COLO668 (cell line): ENCODE measurements at regions not wholly inside any gene's neighbourhood (a gene's known extent, or its start where the extent isn't known, plus 50 kb on each side); places are given as distances from the start of the nearest gene placed in this dataset.

Source experiments
- DNase-seq: peaks from one replicate; lab custom pipeline; 2025; ENCODE audit not compliant: unreplicated experiment; lab: John Stamatoyannopoulos, UW

- DNase-seq = no peak
Measured at GRCh38 chr12:125222876-125223275, 157.6 kb downstream of the AACS start.

- DNase-seq = no peak
Measured at GRCh38 chr12:125225641-125226040, 160.4 kb downstream of the AACS start.

- DNase-seq = peak; percentile 9
Measured at GRCh38 chr12:125228519-125229260, 163.5 kb downstream of the AACS start.

GRCh38 chr12:125229878-125230530 is 164.8 kb downstream of the AACS start:
- no peak for DNase-seq

GRCh38 chr12:125233319-125233718 is 168.1 kb downstream of the AACS start:
- DNase-seq = no peak

- no peak for DNase-seq
Measured at GRCh38 chr12:125239563-125239962, 174.3 kb downstream of the AACS start.

- no peak for DNase-seq
Measured at GRCh38 chr12:125240717-125241116, 175.5 kb downstream of the AACS start.

GRCh38 chr12:125243811-125244210 is 178.6 kb downstream of the AACS start:
- no peak for DNase-seq

GRCh38 chr12:125244338-125244737 is 179.1 kb downstream of the AACS start:
- DNase-seq = no peak

GRCh38 chr12:125245581-125246557 is 180.6 kb downstream of the AACS start:
- DNase-seq = no peak

- no peak for DNase-seq
Measured at GRCh38 chr12:125247477-125247876, 182.2 kb downstream of the AACS start.

GRCh38 chr12:125249066-125249824 is 184.0 kb downstream of the AACS start:
- no peak for DNase-seq

GRCh38 chr12:125249932-125250331 is 184.7 kb downstream of the AACS start:
- DNase-seq = no peak

GRCh38 chr12:125254236-125254635 is 189.0 kb downstream of the AACS start:
- DNase-seq = no peak

GRCh38 chr12:125254856-125255255 is 189.6 kb downstream of the AACS start:
- no peak for DNase-seq

GRCh38 chr12:125255935-125256633 is 190.8 kb downstream of the AACS start:
- no peak for DNase-seq

- DNase-seq = no peak
Measured at GRCh38 chr12:125256634-125256936, 191.3 kb downstream of the AACS start.

- no peak for DNase-seq
Measured at GRCh38 chr12:125259178-125259867, 194.1 kb downstream of the AACS start.

- no peak for DNase-seq
Measured at GRCh38 chr12:125262851-125263250, 197.6 kb downstream of the AACS start.

- DNase-seq = no peak
Measured at GRCh38 chr12:125263385-125263784, 198.2 kb downstream of the AACS start.
